ENCODE measurements at regions not wholly inside any gene's neighbourhood (a gene's known extent, or its start where the extent isn't known, plus 50 kb on each side); places are given as distances from the start of the nearest gene placed in this dataset.

GRCh38 chr1:234923626-234924025 is 205.0 kb downstream of the TOMM20 start:
- DNase-seq, result no peak
- ATAC-seq, result no peak
- no peak overlapping the region for H3K4me3 ChIP-seq
- no peak for TF ChIP-seq CTCF (IDR thresholded peaks at IDR 0.05)
- peaks cover 52% of the 10 kb centered on the region for H3K4me1 ChIP-seq
- H3K9me3 ChIP-seq, result no peaks in the 10 kb centered on the region
- H3K27ac ChIP-seq, result no peak overlapping the region
- H3K27me3 ChIP-seq, result no peaks in the 10 kb centered on the region
- intact Hi-C loops (cut with DNase I), result no loop called here
- no peaks in the 10 kb centered on the region for H3K36me3 ChIP-seq

GRCh38 chr1:234922987-234923386 is 205.7 kb downstream of the TOMM20 start:
- Histone ChIP-seq H3K4me3 (no peak overlapping the region), H3K4me1 (peaks cover 58% of the 10 kb centered on the region), H3K36me3 (no peaks in the 10 kb centered on the region), H3K9me3 (no peaks in the 10 kb centered on the region), H3K27ac (no peak overlapping the region), H3K27me3 (no peaks in the 10 kb centered on the region)
- TF ChIP-seq CTCF (IDR thresholded peaks at IDR 0.05), result no peak
- DNase-seq, result no peak
- intact Hi-C loops (cut with DNase I), result no loop called here
- ATAC-seq, result no peak

GRCh38 chr1:234921266-234922062 is 207.2 kb downstream of the TOMM20 start:
- Histone ChIP-seq H3K4me1 (peaks cover 62% of the 10 kb centered on the region), H3K27me3 (no peaks in the 10 kb centered on the region), H3K4me3 (no peak overlapping the region), H3K9me3 (no peaks in the 10 kb centered on the region), H3K27ac (peak overlapping the region; percentile 87), H3K36me3 (no peaks in the 10 kb centered on the region)
- TF ChIP-seq CTCF (IDR thresholded peaks at IDR 0.05), result no peak
- ATAC-seq (peak; percentile 8), DNase-seq (no peak)
- intact Hi-C loops (cut with DNase I), result no loop called here

- Histone ChIP-seq H3K9me3 (no peaks in the 10 kb centered on the region), H3K27me3 (no peaks in the 10 kb centered on the region), H3K4me3 (no peak overlapping the region), H3K36me3 (no peaks in the 10 kb centered on the region), H3K27ac (peak overlapping the region; percentile 87), H3K4me1 (peaks cover 62% of the 10 kb centered on the region)
- intact Hi-C loops (cut with DNase I), result no loop called here
- ATAC-seq, result no peak
- no peak for DNase-seq
- no peak for TF ChIP-seq CTCF (IDR thresholded peaks at IDR 0.05)
These were observed 207.8 kb downstream of the TOMM20 start for GRCh38 chr1:234920843-234921140.

GRCh38 chr1:234920136-234920842 is 208.3 kb downstream of the TOMM20 start:
- intact Hi-C loops (cut with DNase I), result no loop called here

More at GRCh38 chr1:234920136-234920842, 208.3 kb downstream of the TOMM20 start:
- Histone ChIP-seq H3K4me1 (peaks cover 63% of the 10 kb centered on the region), H3K27ac (peak overlapping the region; percentile 87), H3K9me3 (no peaks in the 10 kb centered on the region), H3K36me3 (no peaks in the 10 kb centered on the region), H3K4me3 (no peak overlapping the region), H3K27me3 (no peaks in the 10 kb centered on the region)
- no peak for TF ChIP-seq CTCF (IDR thresholded peaks at IDR 0.05)
- ATAC-seq (no peak), DNase-seq (no peak)
